Mucosa of rectum (tissue), 2 donors: ENCODE measurements at regions not wholly inside any gene's neighbourhood (a gene's known extent, or its start where the extent isn't known, plus 50 kb on each side); places are given as distances from the start of the nearest gene placed in this dataset.

Experiments used
- H3K27ac ChIP-seq, 2 donors: one replicate each; pipeline ENCODE4 v1.7.0; 2013; ENCODE audit warnings: inconsistent platforms in 2 of 2, low read depth in 2 of 2, low read length in 2 of 2
- H3K27me3 ChIP-seq, 2 donors: one replicate each; pipeline ENCODE4 v1.7.0; 2013; ENCODE audit warnings: low read length in 2 of 2; ENCODE audit not compliant: control insufficient read depth in 2 of 2, insufficient read depth in 2 of 2
- H3K36me3 ChIP-seq, 2 donors: one replicate each; pipeline ENCODE4 v1.7.0; 2013; ENCODE audit warnings: low read length in 2 of 2; ENCODE audit not compliant: control insufficient read depth in 2 of 2, insufficient read depth in 2 of 2
- H3K4me1 ChIP-seq, 2 donors: one replicate each; pipeline ENCODE4 v1.7.0; 2013; ENCODE audit warnings: low read length in 2 of 2, mild to moderate bottlenecking in 1 of 2; ENCODE audit not compliant: control insufficient read depth in 2 of 2, insufficient read depth in 2 of 2
- H3K4me3 ChIP-seq, 2 donors: one replicate each; pipeline ENCODE4 v1.7.0; 2013; ENCODE audit warnings: low read length in 2 of 2
- H3K9ac ChIP-seq, 2 donors: one replicate each; pipeline ENCODE4 v1.7.0; 2013; ENCODE audit warnings: low read length in 2 of 2, low read depth in 1 of 2, mild to moderate bottlenecking in 1 of 2
- H3K9me3 ChIP-seq, 2 donors: one replicate each; pipeline ENCODE4 v1.7.0; 2013; ENCODE audit warnings: low read length in 2 of 2; ENCODE audit not compliant: control insufficient read depth in 2 of 2
- donor health status: healthy.
- donor health status: Normal muscosa, but diverticular disease.

DNA sequence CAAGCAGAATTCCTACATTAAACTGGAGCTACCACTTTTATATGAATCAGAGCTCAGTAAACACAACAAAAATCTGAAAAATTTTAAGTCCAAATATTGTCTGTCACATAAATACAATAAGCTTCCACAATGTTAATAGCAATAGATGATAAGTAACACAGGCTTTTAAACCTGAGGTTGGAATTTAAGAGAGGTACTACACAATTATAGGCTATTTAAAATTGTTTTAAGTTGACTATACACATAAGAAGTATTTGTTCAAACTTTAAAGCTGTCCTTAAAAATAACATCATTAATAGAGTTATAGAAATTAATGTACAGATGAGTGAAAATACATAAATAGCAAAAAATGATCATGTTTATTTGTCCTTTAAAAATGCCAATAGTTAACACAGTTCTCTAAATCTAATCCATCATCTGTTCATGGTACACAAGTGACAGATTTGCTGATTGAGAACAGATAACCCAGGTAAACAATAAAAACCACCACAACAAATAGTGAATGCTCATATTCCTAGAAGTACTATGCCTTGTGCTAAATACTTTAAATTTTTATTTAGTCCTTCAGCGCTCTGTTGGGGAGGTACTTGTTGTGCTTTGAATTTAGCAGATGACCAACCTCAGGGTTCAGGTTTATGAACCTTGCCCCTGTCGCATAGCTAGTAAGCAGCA, 382.3 kb upstream of the ID4 start:
- no peak overlapping the region for H3K27ac ChIP-seq
- H3K4me1 ChIP-seq: no peaks in the 10 kb centered on the region
- no peaks in the 10 kb centered on the region for H3K36me3 ChIP-seq
- H3K4me3 ChIP-seq: no peak overlapping the region
- no peak overlapping the region for H3K9ac ChIP-seq
- H3K27me3 ChIP-seq: no peaks in the 10 kb centered on the region
- no peaks in the 10 kb centered on the region for H3K9me3 ChIP-seq

DNA sequence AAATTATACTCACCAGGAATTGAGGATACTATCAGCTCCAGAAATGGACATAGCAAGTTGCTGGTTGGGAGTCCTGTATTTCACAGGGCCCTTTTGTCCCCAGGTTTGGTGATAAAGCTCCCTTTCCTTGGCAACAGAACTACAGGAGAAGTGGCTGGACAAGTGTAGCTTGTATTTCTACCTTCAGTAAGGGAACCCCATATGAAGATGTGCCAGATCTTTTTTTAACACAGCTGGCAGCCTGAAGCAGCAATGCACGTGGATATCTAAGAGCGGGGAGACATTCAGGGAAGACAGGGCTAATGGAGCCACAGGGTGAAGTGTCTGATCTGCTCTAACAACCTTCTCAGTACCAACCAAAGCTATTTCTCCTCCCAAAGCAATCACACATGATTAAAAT, 373.9 kb upstream of the ID4 start:
- H3K27ac ChIP-seq: no peak overlapping the region
- no peaks in the 10 kb centered on the region for H3K36me3 ChIP-seq
- no peaks in the 10 kb centered on the region for H3K27me3 ChIP-seq
- H3K4me3 ChIP-seq: no peak overlapping the region
- H3K4me1 ChIP-seq: no peaks in the 10 kb centered on the region
- no peak overlapping the region for H3K9ac ChIP-seq
- no peaks in the 10 kb centered on the region for H3K9me3 ChIP-seq

DNA sequence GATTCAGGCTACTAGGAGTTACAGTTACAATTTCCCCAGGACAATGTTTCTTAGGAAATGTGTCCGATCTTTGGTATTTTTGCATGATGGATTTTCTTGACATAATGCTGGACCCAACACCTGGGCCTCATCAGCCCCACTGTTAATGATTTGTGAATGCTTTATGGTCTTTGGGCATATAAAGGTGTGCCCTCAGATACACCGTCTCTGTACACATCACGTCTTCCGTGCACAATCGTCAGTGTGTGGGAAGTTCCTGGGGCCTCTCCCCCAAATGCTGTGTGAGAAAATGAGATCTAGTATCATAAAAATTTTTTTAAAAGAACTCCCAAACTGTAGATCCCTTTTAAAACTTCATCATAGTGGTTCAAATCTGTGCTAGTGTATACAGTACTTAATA, 373.2 kb upstream of the ID4 start:
- H3K36me3 ChIP-seq: no peaks in the 10 kb centered on the region
- no peaks in the 10 kb centered on the region for H3K9me3 ChIP-seq
- H3K4me3 ChIP-seq: no peak overlapping the region
- no peaks in the 10 kb centered on the region for H3K27me3 ChIP-seq
- no peak overlapping the region for H3K27ac ChIP-seq
- H3K9ac ChIP-seq: no peak overlapping the region
- H3K4me1 ChIP-seq: no peaks in the 10 kb centered on the region

DNA sequence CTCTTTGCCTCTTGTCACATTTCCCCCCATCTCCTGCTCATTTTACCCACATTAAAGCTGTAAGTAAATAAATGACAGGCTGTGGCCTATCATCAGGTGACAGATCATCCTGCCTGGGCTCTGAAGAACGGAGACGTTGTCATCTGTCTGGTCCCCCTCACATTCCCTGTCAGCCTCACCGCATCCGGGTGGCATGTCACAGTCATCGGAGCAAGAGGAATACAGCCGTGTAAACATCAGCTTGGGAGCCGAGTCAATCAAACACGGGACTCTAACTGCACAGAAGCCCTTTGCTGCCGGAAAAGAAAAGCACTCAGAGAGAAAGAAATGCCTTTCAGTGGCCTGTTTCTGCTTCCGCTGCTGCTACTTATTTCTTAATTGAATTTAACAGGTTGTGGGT, 371.9 kb upstream of the ID4 start:
- Histone ChIP-seq H3K9ac (no peak overlapping the region), H3K9me3 (no peaks in the 10 kb centered on the region), H3K27me3 (no peaks in the 10 kb centered on the region), H3K27ac (no peak overlapping the region), H3K4me1 (no peaks in the 10 kb centered on the region), H3K4me3 (no peak overlapping the region), H3K36me3 (no peaks in the 10 kb centered on the region)

DNA sequence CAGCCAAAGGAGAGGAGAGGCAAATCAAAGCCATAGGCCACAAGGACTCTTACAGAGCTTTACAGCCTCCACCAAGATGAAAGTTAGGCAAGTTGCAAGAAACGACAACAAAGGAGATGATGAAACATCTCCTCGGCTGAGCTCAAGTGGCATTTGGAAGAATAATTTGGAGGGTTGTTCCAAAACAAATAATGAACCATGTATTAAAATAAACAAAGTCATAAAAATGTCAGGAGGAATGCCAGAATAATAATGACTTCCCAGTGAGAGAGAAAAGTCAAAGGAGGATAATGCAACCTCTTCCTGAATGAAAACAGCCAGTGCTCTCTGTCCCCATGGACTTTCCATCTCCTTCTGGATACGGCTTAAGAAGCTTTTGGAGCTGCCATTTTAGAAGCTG, 371.4 kb upstream of the ID4 start:
- Histone ChIP-seq H3K27me3 (no peaks in the 10 kb centered on the region), H3K9me3 (no peaks in the 10 kb centered on the region), H3K27ac (no peak overlapping the region), H3K4me1 (no peaks in the 10 kb centered on the region), H3K36me3 (no peaks in the 10 kb centered on the region), H3K4me3 (no peak overlapping the region), H3K9ac (no peak overlapping the region)

DNA sequence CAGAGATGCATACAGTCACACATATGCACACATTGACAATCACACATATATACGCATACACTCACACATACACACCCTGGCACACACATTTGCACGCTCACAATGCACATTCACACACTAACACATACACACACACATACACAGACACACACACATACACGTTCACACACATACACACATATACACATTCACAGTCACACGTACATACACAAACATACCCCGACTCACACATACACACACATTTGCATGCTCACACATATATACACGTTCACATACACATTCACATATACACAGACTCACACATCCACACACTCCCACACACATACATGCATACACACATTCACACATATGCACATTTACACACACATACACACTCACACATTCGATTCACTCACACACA, 366.8 kb upstream of the ID4 start:
- no peaks in the 10 kb centered on the region for H3K9me3 ChIP-seq
- no peak overlapping the region for H3K4me3 ChIP-seq
- no peak overlapping the region for H3K27ac ChIP-seq
- H3K4me1 ChIP-seq: no peaks in the 10 kb centered on the region
- no peaks in the 10 kb centered on the region for H3K27me3 ChIP-seq
- no peaks in the 10 kb centered on the region for H3K36me3 ChIP-seq
- no peak overlapping the region for H3K9ac ChIP-seq

DNA sequence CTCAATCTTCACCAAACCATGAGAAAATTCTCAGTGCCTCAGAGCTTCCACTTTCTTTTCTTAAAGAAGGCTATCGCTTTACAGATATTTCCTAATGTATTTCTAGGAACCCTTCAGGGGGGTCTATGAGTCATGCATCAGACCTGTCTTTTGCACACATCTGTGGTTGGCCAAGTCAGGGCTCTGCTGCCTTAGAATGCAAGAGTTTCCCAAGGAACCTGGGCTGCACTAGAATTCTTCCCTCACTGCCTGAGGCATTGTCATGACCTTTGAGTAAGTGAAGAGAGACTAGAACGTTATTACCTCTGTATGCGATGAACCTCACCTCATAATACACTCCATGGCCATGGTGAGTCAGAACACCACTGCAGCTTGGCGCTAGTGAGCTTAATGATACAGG, 365.0 kb upstream of the ID4 start:
- no peaks in the 10 kb centered on the region for H3K27me3 ChIP-seq
- no peaks in the 10 kb centered on the region for H3K4me1 ChIP-seq
- H3K36me3 ChIP-seq: no peaks in the 10 kb centered on the region
- no peak overlapping the region for H3K9ac ChIP-seq
- H3K9me3 ChIP-seq: no peaks in the 10 kb centered on the region
- no peak overlapping the region for H3K4me3 ChIP-seq
- H3K27ac ChIP-seq: no peak overlapping the region

DNA sequence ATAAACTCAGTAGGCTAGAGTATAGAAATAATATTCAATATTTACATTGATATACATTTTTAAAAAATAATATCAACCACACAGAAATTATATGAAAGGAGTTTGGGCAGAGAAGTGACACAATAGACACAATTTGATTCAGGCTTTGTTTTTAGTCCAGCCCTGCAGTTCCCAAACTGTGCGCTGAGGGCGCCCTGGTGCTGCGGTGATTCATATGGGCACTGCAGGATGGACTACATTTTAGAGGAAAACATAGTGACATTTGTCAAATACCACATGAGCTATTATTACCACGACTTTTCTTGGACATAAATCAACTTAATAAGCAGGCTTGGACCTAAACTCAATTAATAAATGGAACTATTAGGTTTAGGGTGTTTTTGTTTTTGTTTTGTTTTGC, 364.3 kb upstream of the ID4 start:
- no peaks in the 10 kb centered on the region for H3K36me3 ChIP-seq

DNA sequence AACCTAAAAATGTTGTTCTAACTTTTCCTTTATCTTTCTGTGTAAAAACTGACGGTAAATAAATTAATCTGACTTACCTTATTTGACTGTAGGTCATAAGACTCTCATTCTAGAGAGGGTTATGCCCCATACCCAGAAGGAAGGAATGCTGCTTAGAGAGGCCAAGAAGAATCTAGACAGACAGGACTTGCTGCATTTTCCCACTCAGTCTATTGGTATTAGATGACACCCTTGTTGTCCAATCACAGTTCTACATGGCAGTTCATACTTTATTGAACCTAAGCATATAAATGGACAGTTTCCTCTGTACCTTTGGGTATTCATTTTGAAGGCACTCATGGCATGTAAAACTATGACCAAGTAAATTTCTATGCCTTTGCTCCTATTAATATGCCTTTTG, 359.6 kb upstream of the ID4 start:
- Histone ChIP-seq H3K4me3 (no peak overlapping the region), H3K36me3 (no peaks in the 10 kb centered on the region), H3K27ac (no peak overlapping the region), H3K9ac (no peak overlapping the region), H3K27me3 (no peaks in the 10 kb centered on the region), H3K4me1 (no peaks in the 10 kb centered on the region), H3K9me3 (no peaks in the 10 kb centered on the region)

More for the DNA sequence above, 364.3 kb upstream of the ID4 start:
- no peaks in the 10 kb centered on the region for H3K4me1 ChIP-seq
- H3K27me3 ChIP-seq: no peaks in the 10 kb centered on the region
- no peaks in the 10 kb centered on the region for H3K9me3 ChIP-seq
- no peak overlapping the region for H3K27ac ChIP-seq
- H3K9ac ChIP-seq: no peak overlapping the region
- no peak overlapping the region for H3K4me3 ChIP-seq

DNA sequence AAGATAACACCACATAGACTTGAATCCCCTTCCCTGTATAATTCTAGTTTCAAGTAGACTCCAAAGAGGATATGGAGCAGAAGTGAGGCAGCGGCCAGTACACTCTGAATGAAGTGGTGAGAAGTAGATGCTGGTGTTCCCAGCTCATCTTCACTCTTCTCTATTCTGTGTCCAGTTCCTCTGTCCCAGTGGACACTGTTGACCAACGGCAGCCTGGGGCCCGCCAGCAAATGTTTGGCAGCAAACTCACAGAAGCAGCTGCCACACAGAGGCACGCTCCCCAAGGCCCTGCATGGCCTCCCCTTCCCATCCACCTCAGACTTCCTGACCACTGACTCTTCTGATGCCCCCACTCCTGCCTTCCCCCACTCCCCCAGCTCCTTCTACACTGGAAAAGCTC, 358.9 kb upstream of the ID4 start:
- Histone ChIP-seq H3K9ac (no peak overlapping the region), H3K27ac (no peak overlapping the region), H3K4me3 (no peak overlapping the region), H3K9me3 (no peaks in the 10 kb centered on the region), H3K27me3 (no peaks in the 10 kb centered on the region), H3K36me3 (no peaks in the 10 kb centered on the region), H3K4me1 (no peaks in the 10 kb centered on the region)

DNA sequence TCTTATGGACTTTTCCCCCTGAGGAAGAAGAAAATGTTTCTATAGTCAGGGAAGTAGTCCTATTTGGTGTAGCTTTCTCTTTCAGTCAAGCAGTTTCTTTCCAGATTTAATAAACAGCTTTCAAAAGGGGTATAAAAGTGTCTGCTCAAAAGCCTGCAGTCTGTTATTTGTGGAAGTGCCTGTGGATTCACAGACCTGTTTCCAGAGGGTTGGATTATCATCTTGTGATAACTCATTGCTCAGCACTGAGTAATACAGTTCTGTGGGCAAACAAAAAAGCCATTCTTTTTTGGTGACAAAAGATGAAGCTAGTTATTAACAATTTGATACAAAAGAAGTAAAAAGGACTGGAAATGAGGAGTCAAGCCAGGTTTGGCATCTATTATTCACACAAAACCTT, 358.2 kb upstream of the ID4 start:
- no peak overlapping the region for H3K27ac ChIP-seq
- no peak overlapping the region for H3K4me3 ChIP-seq

More for the DNA sequence above, 358.2 kb upstream of the ID4 start:
- no peaks in the 10 kb centered on the region for H3K9me3 ChIP-seq
- no peaks in the 10 kb centered on the region for H3K27me3 ChIP-seq
- H3K36me3 ChIP-seq: no peaks in the 10 kb centered on the region
- no peak overlapping the region for H3K9ac ChIP-seq
- H3K4me1 ChIP-seq: no peaks in the 10 kb centered on the region
